Esophagus muscularis mucosa (tissue), 4 donors: ENCODE measurements at regions not wholly inside any gene's neighbourhood (a gene's known extent, or its start where the extent isn't known, plus 50 kb on each side); places are given as distances from the start of the nearest gene placed in this dataset.

ENCODE experiments used
- CTCF ChIP-seq, 3 experiments: fragments of 200-600 bp in 2 of 3; fragments of 450-650 bp in 1 of 3; sonication (generic) in 2 of 3; IDR thresholded peaks; one replicate each; pipeline ENCODE4 v1.5.1; 2017 to 2019; ENCODE audit warnings: antibody characterized with exemption in 3 of 3, mild to moderate bottlenecking in 2 of 3, moderate library complexity in 1 of 3
- EP300 ChIP-seq: sonication (generic); formaldehyde crosslinking; IDR thresholded peaks from one replicate; pipeline ENCODE4 v1.6.1; 2017; ENCODE audit warnings: antibody characterized with exemption
- POLR2A ChIP-seq: fragments of 450-650 bp; IDR thresholded peaks from one replicate; pipeline ENCODE4 v1.6.1; 2017; ENCODE audit warnings: antibody characterized with exemption, moderate library complexity, mild to moderate bottlenecking, low read depth
- POLR2AphosphoS5 ChIP-seq, 2 donors: sonication (generic); formaldehyde crosslinking; IDR thresholded peaks; one replicate each; pipeline ENCODE4 v1.6.1; 2017; ENCODE audit warnings: antibody characterized with exemption in 2 of 2

- TF ChIP-seq POLR2A (no peak), CTCF (IDR thresholded peaks at IDR 0.05) (no peak), POLR2AphosphoS5 (IDR thresholded peaks at IDR 0.05) (no peak), EP300 (no peak)
These were observed 503.5 kb upstream of the TPK1 start for GRCh38 chr7:145339319-145339718.
